ENCODE measurements at regions not wholly inside any gene's neighbourhood (a gene's known extent, or its start where the extent isn't known, plus 50 kb on each side); places are given as distances from the start of the nearest gene placed in this dataset.

DNA sequence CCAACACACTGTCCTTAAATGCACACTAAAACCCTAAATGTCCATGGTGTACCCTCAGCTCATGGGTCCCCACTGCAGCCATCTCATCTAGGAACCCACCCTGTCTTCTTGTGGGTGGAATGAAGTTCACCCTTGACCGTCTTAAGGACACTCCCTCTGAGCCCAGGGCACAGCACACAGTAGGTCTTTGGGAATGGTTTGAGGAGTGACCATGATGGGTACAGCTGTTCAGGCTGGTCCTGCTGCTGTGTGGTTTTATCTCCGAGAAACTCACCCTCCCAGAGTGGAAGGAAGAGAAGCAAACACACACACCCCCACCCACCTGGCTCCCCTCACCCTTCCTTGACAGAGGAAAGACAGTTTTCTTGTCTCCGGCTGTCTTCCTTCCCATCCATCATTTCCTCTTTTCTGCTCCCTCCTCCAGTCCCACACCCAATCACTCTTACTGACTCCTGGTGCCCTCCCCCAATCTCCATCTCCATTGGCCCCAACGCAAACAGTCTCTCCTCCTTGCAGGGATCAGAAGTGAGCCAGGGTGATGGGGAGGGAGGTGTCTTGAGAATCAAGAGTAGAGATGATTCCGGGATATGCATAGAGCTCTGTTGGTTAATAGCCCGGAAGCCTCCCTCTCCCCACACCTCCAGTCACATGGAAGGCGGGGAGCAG lies 105.9 kb upstream of the LHX5 start:
- Mint-ChIP-seq H3K4me1 (no peaks in the 10 kb centered on the region), H3K4me3 (no peak overlapping the region), H3K27me3 (ENCODE audit: low read depth) (peaks cover 65% of the 10 kb centered on the region), H3K27ac (no peak overlapping the region), H3K36me3 (no peaks in the 10 kb centered on the region), H3K9me3 (peaks cover 6% of the 10 kb centered on the region)
- TF ChIP-seq, protein P1, sequence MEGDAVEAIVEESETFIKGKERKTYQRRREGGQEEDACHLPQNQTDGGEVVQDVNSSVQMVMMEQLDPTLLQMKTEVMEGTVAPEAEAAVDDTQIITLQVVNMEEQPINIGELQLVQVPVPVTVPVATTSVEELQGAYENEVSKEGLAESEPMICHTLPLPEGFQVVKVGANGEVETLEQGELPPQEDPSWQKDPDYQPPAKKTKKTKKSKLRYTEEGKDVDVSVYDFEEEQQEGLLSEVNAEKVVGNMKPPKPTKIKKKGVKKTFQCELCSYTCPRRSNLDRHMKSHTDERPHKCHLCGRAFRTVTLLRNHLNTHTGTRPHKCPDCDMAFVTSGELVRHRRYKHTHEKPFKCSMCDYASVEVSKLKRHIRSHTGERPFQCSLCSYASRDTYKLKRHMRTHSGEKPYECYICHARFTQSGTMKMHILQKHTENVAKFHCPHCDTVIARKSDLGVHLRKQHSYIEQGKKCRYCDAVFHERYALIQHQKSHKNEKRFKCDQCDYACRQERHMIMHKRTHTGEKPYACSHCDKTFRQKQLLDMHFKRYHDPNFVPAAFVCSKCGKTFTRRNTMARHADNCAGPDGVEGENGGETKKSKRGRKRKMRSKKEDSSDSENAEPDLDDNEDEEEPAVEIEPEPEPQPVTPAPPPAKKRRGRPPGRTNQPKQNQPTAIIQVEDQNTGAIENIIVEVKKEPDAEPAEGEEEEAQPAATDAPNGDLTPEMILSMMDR (IDR thresholded peaks at IDR 0.05; ENCODE audit: unreplicated experiment): no peak
- no peak for DNase-seq (ENCODE audit: low spot score in 2 of 2, unreplicated experiment in 2 of 2)

DNA sequence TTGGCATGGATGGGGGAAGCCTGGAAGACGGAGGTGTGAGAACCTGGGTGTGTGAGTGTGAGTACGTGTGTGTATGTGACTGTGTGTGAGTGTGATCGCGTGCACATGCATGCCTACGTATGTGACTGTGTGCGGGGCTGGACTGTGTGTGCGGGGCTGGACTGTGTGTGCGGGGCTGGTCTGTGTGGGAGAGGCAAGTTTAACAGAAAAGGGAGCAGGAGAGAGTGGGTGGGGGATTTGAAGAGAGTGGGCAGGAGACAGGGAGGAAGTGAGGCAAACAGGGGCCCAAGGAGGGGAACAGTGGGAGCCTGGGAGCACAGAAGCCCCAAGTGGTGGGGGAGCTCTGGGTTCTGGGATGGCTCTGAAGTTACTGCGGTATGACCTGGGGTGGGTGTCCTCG lies 103.7 kb upstream of the LHX5 start:
- Mint-ChIP-seq H3K4me3 (no peak overlapping the region), H3K4me1 (no peaks in the 10 kb centered on the region), H3K27ac (no peak overlapping the region), H3K9me3 (peaks cover 6% of the 10 kb centered on the region), H3K36me3 (no peaks in the 10 kb centered on the region), H3K27me3 (ENCODE audit: low read depth) (peaks cover 66% of the 10 kb centered on the region)
- DNase-seq (ENCODE audit: low spot score in 2 of 2, unreplicated experiment in 2 of 2): no peak
- TF ChIP-seq, protein P1 (IDR thresholded peaks at IDR 0.05; ENCODE audit: unreplicated experiment): no peak

DNA sequence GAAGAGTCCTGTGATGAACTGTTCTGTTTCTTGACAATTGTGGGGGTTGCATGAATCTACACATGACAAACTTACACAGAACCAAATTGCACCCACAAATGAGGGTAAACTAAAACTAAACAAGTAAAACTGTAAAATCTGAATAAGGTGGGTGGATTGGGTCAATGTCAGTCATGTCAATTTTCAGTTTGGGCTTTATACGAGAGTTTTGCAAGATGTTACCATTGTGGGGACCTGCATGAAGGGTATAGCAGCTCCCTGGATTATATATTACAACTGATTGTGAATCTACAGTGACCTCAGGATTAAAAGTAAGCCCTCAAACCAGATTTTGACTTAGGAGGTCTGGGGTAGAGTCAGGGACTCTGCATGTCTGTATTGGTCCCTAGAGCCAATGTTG lies 101.5 kb upstream of the LHX5 start:
- Mint-ChIP-seq H3K27ac (no peak overlapping the region), H3K36me3 (no peaks in the 10 kb centered on the region), H3K4me3 (no peak overlapping the region), H3K4me1 (no peaks in the 10 kb centered on the region), H3K27me3 (ENCODE audit: low read depth) (peaks cover 67% of the 10 kb centered on the region), H3K9me3 (peaks cover 6% of the 10 kb centered on the region)
- no peak for DNase-seq (ENCODE audit: low spot score in 2 of 2, unreplicated experiment in 2 of 2)
- TF ChIP-seq, protein P1 (IDR thresholded peaks at IDR 0.05; ENCODE audit: unreplicated experiment): no peak

DNA sequence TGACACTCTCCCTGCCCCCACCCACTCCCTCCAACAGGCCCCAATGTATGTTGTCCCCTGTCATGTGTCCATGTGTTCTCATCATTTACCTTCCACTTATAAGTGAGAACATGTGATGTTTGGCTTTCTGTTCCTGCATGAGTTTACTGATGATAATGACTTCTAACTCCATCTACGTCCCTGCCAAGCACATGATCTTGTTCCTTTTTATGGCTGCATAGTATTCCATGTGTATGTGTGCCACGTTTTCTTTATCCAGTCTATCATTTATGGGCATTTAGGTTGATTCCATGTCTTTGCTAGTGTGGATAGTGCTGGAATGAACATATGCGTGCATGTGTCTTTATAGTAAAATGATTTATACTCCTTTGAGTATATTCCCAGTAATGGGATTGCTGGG lies 100.0 kb upstream of the LHX5 start:
- TF ChIP-seq, protein P1 (IDR thresholded peaks at IDR 0.05; ENCODE audit: unreplicated experiment): no peak
- Mint-ChIP-seq H3K4me1 (no peaks in the 10 kb centered on the region), H3K9me3 (peaks cover 6% of the 10 kb centered on the region), H3K27me3 (ENCODE audit: low read depth) (peaks cover 58% of the 10 kb centered on the region), H3K36me3 (no peaks in the 10 kb centered on the region), H3K4me3 (no peak overlapping the region), H3K27ac (no peak overlapping the region)
- DNase-seq (ENCODE audit: low spot score in 2 of 2, unreplicated experiment in 2 of 2): no peak

DNA sequence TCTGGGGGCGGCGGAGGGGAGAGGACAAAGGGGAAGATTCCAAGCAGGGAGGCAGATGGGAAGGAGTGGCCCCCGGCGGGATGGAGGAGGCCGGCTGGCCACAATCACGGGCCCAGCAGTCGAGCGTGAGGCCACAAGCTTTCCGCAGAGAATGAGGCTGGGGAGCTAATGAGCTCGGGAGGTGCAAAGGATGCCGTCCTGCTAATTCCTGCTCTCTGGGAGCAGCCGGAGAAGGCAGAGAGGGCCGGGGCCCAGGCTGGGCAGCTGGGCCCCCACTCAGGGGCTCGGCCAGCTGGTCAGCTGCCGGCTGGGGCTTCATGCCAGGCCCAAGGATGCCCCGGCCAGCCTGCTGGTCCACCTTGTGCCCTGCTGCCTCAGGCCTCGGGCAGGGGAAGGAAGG lies 98.1 kb upstream of the LHX5 start:
- Mint-ChIP-seq H3K36me3 (no peaks in the 10 kb centered on the region), H3K27me3 (ENCODE audit: low read depth) (peaks cover 55% of the 10 kb centered on the region), H3K4me3 (no peak overlapping the region), H3K27ac (no peak overlapping the region), H3K9me3 (peaks cover 6% of the 10 kb centered on the region), H3K4me1 (no peaks in the 10 kb centered on the region)
- TF ChIP-seq, protein P1 (IDR thresholded peaks at IDR 0.05; ENCODE audit: unreplicated experiment): no peak
- DNase-seq (ENCODE audit: low spot score in 2 of 2, unreplicated experiment in 2 of 2): no peak

DNA sequence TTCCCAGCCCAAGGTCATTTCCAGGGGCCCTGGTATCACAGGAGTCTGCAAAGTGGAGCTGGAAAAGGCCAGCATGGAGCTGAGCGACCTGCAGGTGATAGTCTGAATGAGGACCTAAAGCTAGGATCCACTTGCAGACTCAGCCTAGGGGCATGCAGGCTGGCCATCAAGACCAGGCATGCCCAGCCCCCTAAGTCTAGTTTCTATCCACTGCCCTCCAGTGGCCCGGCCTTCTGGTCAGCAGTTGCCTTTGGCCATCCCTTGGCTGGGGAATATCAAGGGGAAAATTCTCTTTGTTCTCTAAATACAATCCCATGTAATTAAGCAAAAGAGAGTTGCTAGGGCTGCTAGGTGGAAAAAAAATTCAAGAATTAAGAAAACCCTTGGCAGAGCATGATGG lies 96.3 kb upstream of the LHX5 start:
- H3K4me1 Mint-ChIP-seq: no peaks in the 10 kb centered on the region
- H3K27me3 Mint-ChIP-seq (ENCODE audit: low read depth): peaks cover 58% of the 10 kb centered on the region
- H3K36me3 Mint-ChIP-seq: no peaks in the 10 kb centered on the region

More for the DNA sequence above, 96.3 kb upstream of the LHX5 start:
- TF ChIP-seq, protein P1 (IDR thresholded peaks at IDR 0.05; ENCODE audit: unreplicated experiment): no peak
- H3K9me3 Mint-ChIP-seq: peaks cover 6% of the 10 kb centered on the region
- no peak for DNase-seq (ENCODE audit: low spot score in 2 of 2, unreplicated experiment in 2 of 2)
- no peak overlapping the region for H3K4me3 Mint-ChIP-seq
- no peak overlapping the region for H3K27ac Mint-ChIP-seq

Measured in mesothelial cell of epicardium (in vitro differentiated cells).